ENCODE measurements at regions not wholly inside any gene's neighbourhood (a gene's known extent, or its start where the extent isn't known, plus 50 kb on each side); places are given as distances from the start of the nearest gene placed in this dataset.

DNA sequence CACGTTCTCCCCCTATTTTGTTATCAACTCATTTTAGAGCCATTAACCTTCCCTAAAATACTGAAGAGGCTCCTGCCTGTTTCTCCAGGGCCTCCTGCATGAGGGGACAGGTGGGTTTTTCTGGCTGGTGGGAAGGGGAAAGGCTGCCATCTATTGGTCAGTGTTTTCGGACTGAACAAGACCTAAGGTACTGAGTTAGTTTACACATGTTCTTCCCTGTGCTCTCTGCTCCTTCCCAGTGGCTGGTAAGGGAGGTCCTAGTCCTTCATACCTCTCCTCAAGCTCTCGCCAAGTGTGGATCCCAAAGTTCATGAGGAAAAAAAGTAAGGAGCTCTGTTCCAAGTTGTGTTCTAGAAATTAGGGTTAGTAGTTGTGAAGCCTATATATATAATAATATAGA, 357.5 kb downstream of the FSCB start:
- WGBS (ENCODE audit: insufficient coverage): no CpG with 5 or more reads among the region's 3 CpGs
- no peaks in the 10 kb centered on the region for H3K4me1 ChIP-seq (ENCODE audit: control insufficient read depth in 1 of 2, extremely low read depth in 1 of 2, insufficient read depth in 2 of 2, low read length in 2 of 2)
- Mint-ChIP-seq H3K27ac (no peak overlapping the region), H3K27me3 (no peaks in the 10 kb centered on the region), H3K36me3 (no peaks in the 10 kb centered on the region), H3K4me3 (no peak overlapping the region), H3K9me3 (peaks cover 3 to 9% (median 4%) of the 10 kb centered on the region in 3 donors), H3K4me1 (no peaks in the 10 kb centered on the region)
- H3K9me3 ChIP-seq: no peaks in the 10 kb centered on the region
- no peak overlapping the region for H3K4me3 ChIP-seq (ENCODE audit: control insufficient read depth in 1 of 2, extremely low read depth in 1 of 2, low read length in 1 of 2)
- DNase-seq (no peak), ATAC-seq (replicated peaks in 1 of 4) (no peak)
- ChIA-PET POLR2A (no interaction called here), CTCF (no interaction called here)
- H3K36me3 ChIP-seq (ENCODE audit: control insufficient read depth in 2 of 2, extremely low read depth in 1 of 2, insufficient read depth in 1 of 2, low read length in 1 of 2): no peaks in the 10 kb centered on the region
- no peak overlapping the region for H3K27ac ChIP-seq (ENCODE audit: low read length)
- H3K27me3 ChIP-seq (replicated peaks in 1 of 2; ENCODE audit: control insufficient read depth in 2 of 2, extremely low read depth in 1 of 2, insufficient read depth in 2 of 2, low read length in 1 of 2): no peaks in the 10 kb centered on the region

DNA sequence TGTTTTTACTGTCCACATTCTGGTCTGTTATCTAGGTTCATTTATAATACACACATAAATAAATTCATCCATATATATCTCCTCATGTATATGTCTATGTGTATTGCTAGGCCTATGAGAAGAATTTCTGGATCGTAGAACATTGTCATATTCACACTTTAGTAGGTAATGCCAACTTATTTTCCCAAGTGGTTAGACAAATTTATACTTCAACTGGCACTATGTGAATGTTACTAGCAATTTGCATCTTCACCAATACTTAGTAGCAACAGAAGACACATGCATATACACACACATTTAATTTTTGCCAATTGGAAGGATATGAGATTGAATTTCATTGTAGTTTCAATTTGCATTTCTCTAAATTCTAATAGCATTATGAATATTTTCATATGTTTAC, 365.1 kb downstream of the FSCB start:
- H3K36me3 Mint-ChIP-seq: no peaks in the 10 kb centered on the region
- no peak overlapping the region for H3K4me3 ChIP-seq (ENCODE audit: control insufficient read depth in 1 of 2, extremely low read depth in 1 of 2, low read length in 1 of 2)
- ATAC-seq (replicated peaks in 1 of 4): no peak
- POLR2A ChIA-PET: no interaction called here
- no peak for DNase-seq
- no peaks in the 10 kb centered on the region for H3K9me3 ChIP-seq
- H3K4me1 ChIP-seq (ENCODE audit: control insufficient read depth in 1 of 2, extremely low read depth in 1 of 2, insufficient read depth in 2 of 2, low read length in 2 of 2): no peaks in the 10 kb centered on the region
- H3K27me3 ChIP-seq (replicated peaks in 1 of 2; ENCODE audit: control insufficient read depth in 2 of 2, extremely low read depth in 1 of 2, insufficient read depth in 2 of 2, low read length in 1 of 2): no peaks in the 10 kb centered on the region
- H3K9me3 Mint-ChIP-seq: peaks cover 4 to 10% (median 7%) of the 10 kb centered on the region in 3 donors
- CTCF ChIA-PET: no interaction called here
- WGBS (ENCODE audit: insufficient coverage): no CpG with 5 or more reads among the region's 1 CpG
- H3K4me1 Mint-ChIP-seq: no peaks in the 10 kb centered on the region
- H3K4me3 Mint-ChIP-seq: no peak overlapping the region
- no peaks in the 10 kb centered on the region for H3K36me3 ChIP-seq (ENCODE audit: control insufficient read depth in 2 of 2, extremely low read depth in 1 of 2, insufficient read depth in 1 of 2, low read length in 1 of 2)
- no peak overlapping the region for H3K27ac Mint-ChIP-seq
- no peaks in the 10 kb centered on the region for H3K27me3 Mint-ChIP-seq
- H3K27ac ChIP-seq (ENCODE audit: low read length): no peak overlapping the region

GRCh38 chr14:44135972-44136371, 371.1 kb downstream of the FSCB start:
- Histone ChIP-seq H3K4me1 (ENCODE audit: control insufficient read depth in 1 of 2, extremely low read depth in 1 of 2, insufficient read depth in 2 of 2, low read length in 2 of 2) (no peaks in the 10 kb centered on the region), H3K36me3 (ENCODE audit: control insufficient read depth in 2 of 2, extremely low read depth in 1 of 2, insufficient read depth in 1 of 2, low read length in 1 of 2) (no peaks in the 10 kb centered on the region), H3K27me3 (replicated peaks in 1 of 2; ENCODE audit: control insufficient read depth in 2 of 2, extremely low read depth in 1 of 2, insufficient read depth in 2 of 2, low read length in 1 of 2) (no peaks in the 10 kb centered on the region), H3K27ac (ENCODE audit: low read length) (no peak overlapping the region), H3K9me3 (no peaks in the 10 kb centered on the region), H3K4me3 (ENCODE audit: control insufficient read depth in 1 of 2, extremely low read depth in 1 of 2, low read length in 1 of 2) (no peak overlapping the region)
- Mint-ChIP-seq H3K4me3 (no peak overlapping the region), H3K4me1 (no peaks in the 10 kb centered on the region), H3K36me3 (no peaks in the 10 kb centered on the region), H3K9me3 (peaks cover 0 to 10% (median 8%) of the 10 kb centered on the region in 3 donors), H3K27ac (no peak overlapping the region), H3K27me3 (no peaks in the 10 kb centered on the region)
- CTCF ChIA-PET: no interaction called here
- DNase-seq: no peak
- ATAC-seq (replicated peaks in 1 of 4): no peak
- POLR2A ChIA-PET: no interaction called here
- WGBS (ENCODE audit: insufficient coverage): no CpG with 5 or more reads among the region's 5 CpGs

GRCh38 chr14:44131861-44132260, 375.2 kb downstream of the FSCB start:
- no peaks in the 10 kb centered on the region for H3K36me3 ChIP-seq (ENCODE audit: control insufficient read depth in 2 of 2, extremely low read depth in 1 of 2, insufficient read depth in 1 of 2, low read length in 1 of 2)
- H3K27ac Mint-ChIP-seq: no peak overlapping the region
- H3K9me3 ChIP-seq: no peaks in the 10 kb centered on the region
- no peaks in the 10 kb centered on the region for H3K4me1 Mint-ChIP-seq
- POLR2A ChIA-PET: no interaction called here
- DNase-seq (no peak), ATAC-seq (replicated peaks in 1 of 4) (no peak)
- no peak overlapping the region for H3K4me3 Mint-ChIP-seq
- H3K4me3 ChIP-seq (ENCODE audit: control insufficient read depth in 1 of 2, extremely low read depth in 1 of 2, low read length in 1 of 2): no peak overlapping the region
- H3K27me3 ChIP-seq (replicated peaks in 1 of 2; ENCODE audit: control insufficient read depth in 2 of 2, extremely low read depth in 1 of 2, insufficient read depth in 2 of 2, low read length in 1 of 2): no peaks in the 10 kb centered on the region
- H3K9me3 Mint-ChIP-seq: peaks cover 0 to 4% (median 3%) of the 10 kb centered on the region in 3 donors
- H3K36me3 Mint-ChIP-seq: no peaks in the 10 kb centered on the region
- no peak overlapping the region for H3K27ac ChIP-seq (ENCODE audit: low read length)
- no peaks in the 10 kb centered on the region for H3K4me1 ChIP-seq (ENCODE audit: control insufficient read depth in 1 of 2, extremely low read depth in 1 of 2, insufficient read depth in 2 of 2, low read length in 2 of 2)
- no CpG with 5 or more reads among the region's 1 CpG for WGBS (ENCODE audit: insufficient coverage)
- CTCF ChIA-PET: no interaction called here
- H3K27me3 Mint-ChIP-seq: no peaks in the 10 kb centered on the region

- Histone ChIP-seq H3K27me3 (replicated peaks in 1 of 2; ENCODE audit: control insufficient read depth in 2 of 2, extremely low read depth in 1 of 2, insufficient read depth in 2 of 2, low read length in 1 of 2) (no peaks in the 10 kb centered on the region), H3K27ac (ENCODE audit: low read length) (no peak overlapping the region), H3K36me3 (ENCODE audit: control insufficient read depth in 2 of 2, extremely low read depth in 1 of 2, insufficient read depth in 1 of 2, low read length in 1 of 2) (no peaks in the 10 kb centered on the region), H3K4me3 (ENCODE audit: control insufficient read depth in 1 of 2, extremely low read depth in 1 of 2, low read length in 1 of 2) (no peak overlapping the region), H3K9me3 (no peaks in the 10 kb centered on the region), H3K4me1 (ENCODE audit: control insufficient read depth in 1 of 2, extremely low read depth in 1 of 2, insufficient read depth in 2 of 2, low read length in 2 of 2) (no peaks in the 10 kb centered on the region)
- no peak overlapping the region for H3K27ac Mint-ChIP-seq
- no peaks in the 10 kb centered on the region for H3K27me3 Mint-ChIP-seq
- peaks cover 21 to 25% (median 21%) of the 10 kb centered on the region in 3 donors for H3K9me3 Mint-ChIP-seq
- no peaks in the 10 kb centered on the region for H3K36me3 Mint-ChIP-seq
- ATAC-seq (replicated peaks in 1 of 4) (no peak), DNase-seq (no peak)
- no CpG with 5 or more reads among the region's 7 CpGs for WGBS (ENCODE audit: insufficient coverage)
- CTCF ChIA-PET: no interaction called here
- H3K4me3 Mint-ChIP-seq: no peak overlapping the region
- POLR2A ChIA-PET: no interaction called here
- H3K4me1 Mint-ChIP-seq: no peaks in the 10 kb centered on the region
Measured at GRCh38 chr14:44113769-44114730, 393.0 kb downstream of the FSCB start.

GRCh38 chr14:44112774-44113460, 394.2 kb downstream of the FSCB start:
- Histone ChIP-seq H3K9me3 (no peaks in the 10 kb centered on the region), H3K4me3 (ENCODE audit: control insufficient read depth in 1 of 2, extremely low read depth in 1 of 2, low read length in 1 of 2) (no peak overlapping the region), H3K27ac (ENCODE audit: low read length) (no peak overlapping the region), H3K4me1 (ENCODE audit: control insufficient read depth in 1 of 2, extremely low read depth in 1 of 2, insufficient read depth in 2 of 2, low read length in 2 of 2) (no peaks in the 10 kb centered on the region), H3K36me3 (ENCODE audit: control insufficient read depth in 2 of 2, extremely low read depth in 1 of 2, insufficient read depth in 1 of 2, low read length in 1 of 2) (no peaks in the 10 kb centered on the region), H3K27me3 (replicated peaks in 1 of 2; ENCODE audit: control insufficient read depth in 2 of 2, extremely low read depth in 1 of 2, insufficient read depth in 2 of 2, low read length in 1 of 2) (no peaks in the 10 kb centered on the region)
- Mint-ChIP-seq H3K27me3 (no peaks in the 10 kb centered on the region), H3K9me3 (peaks cover 18 to 31% (median 19%) of the 10 kb centered on the region in 3 donors), H3K27ac (no peak overlapping the region), H3K36me3 (no peaks in the 10 kb centered on the region), H3K4me1 (no peaks in the 10 kb centered on the region), H3K4me3 (no peak overlapping the region)
- ChIA-PET POLR2A (no interaction called here), CTCF (no interaction called here)
- DNase-seq (no peak), ATAC-seq (replicated peaks in 1 of 4) (no peak)
